ENCODE measurements at regions not wholly inside any gene's neighbourhood (a gene's known extent, or its start where the extent isn't known, plus 50 kb on each side); places are given as distances from the start of the nearest gene placed in this dataset.

- Mint-ChIP-seq H3K27ac (no peak overlapping the region), H3K4me3 (no peak overlapping the region), H3K27me3 (ENCODE audit: low read depth) (peaks cover 5% of the 10 kb centered on the region), H3K36me3 (ENCODE audit: low read depth) (no peaks in the 10 kb centered on the region), H3K9me3 (no peaks in the 10 kb centered on the region), H3K4me1 (ENCODE audit: low read depth) (peaks cover 5% of the 10 kb centered on the region)
- intact Hi-C loops (cut with micrococcal nuclease), result no loop called here
- CTCF ChIA-PET, result interaction anchor here (1.7 kb wide), 1 partner anchor 60 kb away, joined by 4 read pairs; no protein-coding TSS in a partner anchor
- no peak for DNase-seq
Measured at GRCh38 chr20:60117065-60117464, 158.8 kb downstream of the CDH26 start.

- CTCF ChIA-PET, result no interaction called here
- no peak overlapping the region for H3K4me3 Mint-ChIP-seq
Measured at GRCh38 chr20:60121903-60122302, 163.7 kb downstream of the CDH26 start.

DNA sequence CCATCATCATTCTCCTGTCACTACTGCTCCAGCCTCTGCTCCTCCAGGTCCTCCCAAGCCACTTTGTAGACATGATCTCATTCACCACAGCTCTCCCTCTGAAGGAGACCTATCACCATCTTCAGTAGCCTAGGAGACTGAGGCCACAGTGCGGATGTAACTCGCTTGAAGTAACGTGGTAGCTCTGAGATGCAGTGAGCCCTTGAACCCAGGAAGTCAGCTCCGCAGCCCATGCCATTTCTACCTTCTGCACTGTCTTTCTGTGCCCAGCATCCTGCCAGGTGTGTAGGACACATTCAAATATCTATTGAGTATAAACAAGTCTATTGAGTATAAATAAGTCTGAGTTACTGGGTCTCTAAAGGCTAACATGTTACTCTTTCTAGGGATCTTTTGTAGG is 164.4 kb downstream of the CDH26 start:
- intact Hi-C loops (cut with micrococcal nuclease), result no loop called here
- no peak for DNase-seq
- Mint-ChIP-seq H3K4me3 (no peak overlapping the region), H3K9me3 (no peaks in the 10 kb centered on the region), H3K4me1 (ENCODE audit: low read depth) (no peaks in the 10 kb centered on the region), H3K27me3 (ENCODE audit: low read depth) (peaks cover 4% of the 10 kb centered on the region), H3K36me3 (ENCODE audit: low read depth) (no peaks in the 10 kb centered on the region), H3K27ac (no peak overlapping the region)
- CTCF ChIA-PET, result interaction anchor here (1.4 kb wide), 1 partner anchor 15 kb away, joined by 3 read pairs; no protein-coding TSS in a partner anchor

More at GRCh38 chr20:60121903-60122302, 163.7 kb downstream of the CDH26 start:
- intact Hi-C loops (cut with micrococcal nuclease), result no loop called here
- H3K9me3 Mint-ChIP-seq, result no peaks in the 10 kb centered on the region
- no peak overlapping the region for H3K27ac Mint-ChIP-seq
- no peaks in the 10 kb centered on the region for H3K36me3 Mint-ChIP-seq (ENCODE audit: low read depth)
- peaks cover 6% of the 10 kb centered on the region for H3K27me3 Mint-ChIP-seq (ENCODE audit: low read depth)
- DNase-seq, result no peak
- H3K4me1 Mint-ChIP-seq (ENCODE audit: low read depth), result peaks cover 3% of the 10 kb centered on the region

DNA sequence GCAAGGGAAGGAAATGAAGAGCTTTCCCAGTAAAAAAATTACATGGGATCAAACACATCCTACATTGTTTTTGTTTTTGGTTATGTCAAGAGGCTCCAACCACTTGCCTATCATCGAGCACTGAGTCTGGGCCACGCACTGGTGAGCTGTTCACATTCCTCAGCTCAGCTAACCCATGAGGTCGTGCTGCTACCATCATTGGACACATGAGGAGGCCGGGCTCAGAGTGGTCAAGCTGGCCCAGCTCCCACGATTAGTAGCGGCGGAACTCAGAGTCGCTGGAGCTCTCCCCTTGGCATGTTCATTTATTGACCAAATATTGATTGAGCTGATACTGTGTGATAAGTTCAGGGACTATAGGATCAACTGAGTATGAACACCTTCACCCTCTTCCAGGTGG is 164.9 kb downstream of the CDH26 start:
- H3K27ac Mint-ChIP-seq, result no peak overlapping the region
- no peaks in the 10 kb centered on the region for H3K4me1 Mint-ChIP-seq (ENCODE audit: low read depth)
- H3K9me3 Mint-ChIP-seq, result no peaks in the 10 kb centered on the region
- H3K27me3 Mint-ChIP-seq (ENCODE audit: low read depth), result peaks cover 5% of the 10 kb centered on the region
- intact Hi-C loops (cut with micrococcal nuclease), result no loop called here
- CTCF ChIA-PET, result interaction anchor here (0.7 to 1.4 kb wide), 2 partner anchors 15 to 77 kb away, joined by 3 to 4 read pairs; no protein-coding TSS in a partner anchor
- no peak for DNase-seq
- no peaks in the 10 kb centered on the region for H3K36me3 Mint-ChIP-seq (ENCODE audit: low read depth)
- H3K4me3 Mint-ChIP-seq, result no peak overlapping the region

DNA sequence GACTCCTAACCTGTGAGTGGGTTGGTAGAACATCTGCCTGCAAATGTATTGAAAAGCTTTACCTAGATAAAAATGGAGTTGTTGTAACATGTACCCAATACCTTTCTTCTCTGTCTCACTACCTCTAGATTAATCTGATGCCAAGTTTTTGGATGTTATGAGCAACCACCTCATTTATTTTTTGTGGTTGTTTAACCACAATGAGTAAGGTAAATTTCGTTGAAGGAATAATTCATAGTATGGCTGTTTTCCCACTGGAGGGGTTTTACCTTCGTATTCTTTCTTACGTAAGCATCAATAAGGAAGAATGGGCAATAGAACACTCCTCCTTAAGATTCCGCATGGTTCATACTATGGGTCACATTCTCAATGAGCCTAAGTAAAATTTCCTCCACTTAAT is 165.4 kb downstream of the CDH26 start:
- H3K4me3 Mint-ChIP-seq, result no peak overlapping the region
- CTCF ChIA-PET, result interaction anchor here (0.7 to 1.4 kb wide), 2 partner anchors 14 to 77 kb away, joined by 3 to 4 read pairs; no protein-coding TSS in a partner anchor

GRCh38 chr20:60124776-60125381 is 166.7 kb downstream of the CDH26 start:
- Mint-ChIP-seq H3K36me3 (ENCODE audit: low read depth) (no peaks in the 10 kb centered on the region), H3K9me3 (no peaks in the 10 kb centered on the region)
- CTCF ChIA-PET, result no interaction called here

More for the DNA sequence above, 165.4 kb downstream of the CDH26 start:
- intact Hi-C loops (cut with micrococcal nuclease), result no loop called here
- no peaks in the 10 kb centered on the region for H3K9me3 Mint-ChIP-seq
- peaks cover 8% of the 10 kb centered on the region for H3K27me3 Mint-ChIP-seq (ENCODE audit: low read depth)
- H3K27ac Mint-ChIP-seq, result no peak overlapping the region
- no peaks in the 10 kb centered on the region for H3K36me3 Mint-ChIP-seq (ENCODE audit: low read depth)
- no peak for DNase-seq
- no peaks in the 10 kb centered on the region for H3K4me1 Mint-ChIP-seq (ENCODE audit: low read depth)

DNA sequence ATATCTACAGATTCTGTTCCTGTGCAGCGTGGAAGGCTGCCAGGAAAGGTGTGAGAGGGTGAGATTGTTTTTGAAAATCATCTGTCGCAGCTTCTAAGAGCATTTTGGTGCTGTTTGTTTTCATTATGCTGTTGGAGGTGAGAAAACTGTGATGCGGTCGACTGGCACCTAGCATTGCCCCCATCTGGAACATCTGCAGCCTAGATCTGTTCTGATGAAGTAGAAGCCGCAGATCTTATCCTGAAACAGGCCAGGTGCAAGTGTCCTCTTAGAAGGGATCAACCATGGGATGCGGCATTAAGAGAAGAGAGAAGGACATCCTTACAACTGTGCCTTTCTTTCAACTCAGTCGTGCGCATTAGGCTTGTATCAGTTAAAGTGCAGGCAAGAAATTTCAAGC is 167.3 kb downstream of the CDH26 start:
- no peaks in the 10 kb centered on the region for H3K4me1 Mint-ChIP-seq (ENCODE audit: low read depth)
- intact Hi-C loops (cut with micrococcal nuclease), result no loop called here
- no peak overlapping the region for H3K27ac Mint-ChIP-seq
- no peaks in the 10 kb centered on the region for H3K36me3 Mint-ChIP-seq (ENCODE audit: low read depth)
- no peak overlapping the region for H3K4me3 Mint-ChIP-seq
- no peaks in the 10 kb centered on the region for H3K9me3 Mint-ChIP-seq
- no peak for DNase-seq
- H3K27me3 Mint-ChIP-seq (ENCODE audit: low read depth), result peaks cover 8% of the 10 kb centered on the region
- CTCF ChIA-PET, result no interaction called here

More at GRCh38 chr20:60124776-60125381, 166.7 kb downstream of the CDH26 start:
- H3K27ac Mint-ChIP-seq, result no peak overlapping the region
- H3K4me3 Mint-ChIP-seq, result no peak overlapping the region
- intact Hi-C loops (cut with micrococcal nuclease), result no loop called here
- peaks cover 8% of the 10 kb centered on the region for H3K27me3 Mint-ChIP-seq (ENCODE audit: low read depth)
- DNase-seq, result no peak
- H3K4me1 Mint-ChIP-seq (ENCODE audit: low read depth), result no peaks in the 10 kb centered on the region

DNA sequence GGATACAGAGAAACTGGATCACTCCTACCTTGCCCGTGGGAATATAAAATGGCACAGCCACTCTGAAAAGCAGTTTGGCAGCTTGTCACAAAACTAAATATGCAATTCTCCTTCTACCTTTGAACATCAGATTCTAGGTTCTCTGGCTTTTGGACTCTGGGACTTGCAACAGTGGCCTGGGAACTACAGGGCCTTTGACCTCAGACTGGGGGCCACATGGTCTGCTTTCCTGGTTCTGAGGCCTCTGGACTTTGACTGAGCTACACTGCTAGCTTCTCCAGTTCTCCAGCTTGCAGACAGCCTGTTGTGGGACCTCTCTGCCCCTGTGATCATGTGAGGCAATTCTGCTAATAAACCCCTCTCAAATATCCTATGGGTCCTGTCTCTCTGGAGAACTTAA is 168.8 kb downstream of the CDH26 start:
- Mint-ChIP-seq H3K4me3 (no peak overlapping the region), H3K4me1 (ENCODE audit: low read depth) (no peaks in the 10 kb centered on the region), H3K27me3 (ENCODE audit: low read depth) (peaks cover 8% of the 10 kb centered on the region), H3K9me3 (no peaks in the 10 kb centered on the region), H3K36me3 (ENCODE audit: low read depth) (no peaks in the 10 kb centered on the region), H3K27ac (no peak overlapping the region)
- DNase-seq, result no peak
- CTCF ChIA-PET, result no interaction called here
- intact Hi-C loops (cut with micrococcal nuclease), result no loop called here

GRCh38 chr20:60131375-60131774 is 173.2 kb downstream of the CDH26 start:
- Mint-ChIP-seq H3K36me3 (ENCODE audit: low read depth) (no peaks in the 10 kb centered on the region), H3K27ac (no peak overlapping the region), H3K27me3 (ENCODE audit: low read depth) (peaks cover 7% of the 10 kb centered on the region), H3K4me1 (ENCODE audit: low read depth) (no peaks in the 10 kb centered on the region), H3K4me3 (no peak overlapping the region), H3K9me3 (no peaks in the 10 kb centered on the region)
- intact Hi-C loops (cut with micrococcal nuclease), result no loop called here
- CTCF ChIA-PET, result interaction anchor here (0.6 kb wide), 1 partner anchor 54 kb away, joined by 5 read pairs; no protein-coding TSS in a partner anchor
- no peak for DNase-seq

GRCh38 chr20:60132162-60132826 is 174.1 kb downstream of the CDH26 start:
- Mint-ChIP-seq H3K27me3 (ENCODE audit: low read depth) (peaks cover 7% of the 10 kb centered on the region), H3K9me3 (no peaks in the 10 kb centered on the region), H3K36me3 (ENCODE audit: low read depth) (no peaks in the 10 kb centered on the region), H3K27ac (no peak overlapping the region), H3K4me1 (ENCODE audit: low read depth) (peaks cover 2% of the 10 kb centered on the region), H3K4me3 (no peak overlapping the region)
- no peak for DNase-seq
- CTCF ChIA-PET, result no interaction called here
- intact Hi-C loops (cut with micrococcal nuclease), result no loop called here

GRCh38 chr20:60132827-60133670 is 174.8 kb downstream of the CDH26 start:
- no peak overlapping the region for H3K27ac Mint-ChIP-seq
- no peak for DNase-seq
- peaks cover 6% of the 10 kb centered on the region for H3K4me1 Mint-ChIP-seq (ENCODE audit: low read depth)
- no peaks in the 10 kb centered on the region for H3K9me3 Mint-ChIP-seq
- no peak overlapping the region for H3K4me3 Mint-ChIP-seq
- CTCF ChIA-PET, result no interaction called here
- H3K27me3 Mint-ChIP-seq (ENCODE audit: low read depth), result peaks cover 6% of the 10 kb centered on the region
- no peaks in the 10 kb centered on the region for H3K36me3 Mint-ChIP-seq (ENCODE audit: low read depth)
- intact Hi-C loops (cut with micrococcal nuclease), result no loop called here

DNA sequence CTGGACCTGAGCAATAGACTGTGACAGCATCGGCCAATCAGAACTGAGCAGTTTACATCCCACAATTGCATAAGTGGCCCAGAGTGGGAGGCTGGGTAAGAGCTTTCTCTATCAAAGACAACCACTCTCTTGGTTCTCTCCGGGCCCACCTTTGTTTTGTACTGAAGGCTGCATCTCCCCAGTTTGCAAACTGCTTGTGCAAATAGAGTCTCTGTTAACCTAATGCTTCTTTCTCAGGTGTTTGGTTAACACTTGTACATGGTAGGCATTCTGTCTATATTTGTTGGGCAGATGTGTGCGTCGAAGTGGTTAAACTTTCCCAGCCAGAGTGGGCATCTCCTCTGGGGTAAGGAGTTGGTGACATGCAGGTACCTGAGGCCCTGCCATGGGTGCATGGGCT is 177.1 kb downstream of the CDH26 start:
- intact Hi-C loops (cut with micrococcal nuclease), result no loop called here
- Mint-ChIP-seq H3K36me3 (ENCODE audit: low read depth) (no peaks in the 10 kb centered on the region), H3K27me3 (ENCODE audit: low read depth) (peaks cover 3% of the 10 kb centered on the region), H3K4me1 (ENCODE audit: low read depth) (peaks cover 6% of the 10 kb centered on the region), H3K4me3 (no peak overlapping the region), H3K9me3 (no peaks in the 10 kb centered on the region), H3K27ac (no peak overlapping the region)
- CTCF ChIA-PET, result no interaction called here
- no peak for DNase-seq

Data from activated naive CD4-positive, alpha-beta T cell treated with anti-CD3 and anti-CD28 coated beads for 36 hours (primary cell).